ENCODE measurements at regions not wholly inside any gene's neighbourhood (a gene's known extent, or its start where the extent isn't known, plus 50 kb on each side); places are given as distances from the start of the nearest gene placed in this dataset.
"Not testable (repeated sequence)": the region's sequence is repeated elsewhere in the genome, so short reads cannot be mapped to it uniquely, and the experiment has no call there.

GRCh38 chr6:94721459-94721858, 855.9 kb upstream of the MANEA start:
- DNase-seq (ENCODE audit: low read depth in 4 of 4, low spot score in 3 of 4): no peak

- DNase-seq (ENCODE audit: low read depth in 4 of 4, low spot score in 3 of 4): no peak
Measured at GRCh38 chr6:94713446-94713845, 863.9 kb upstream of the MANEA start.

GRCh38 chr6:94698773-94699172, 878.6 kb upstream of the MANEA start:
- DNase-seq (ENCODE audit: low read depth in 4 of 4, low spot score in 3 of 4): no peak

- not testable (repeated sequence) for DNase-seq (ENCODE audit: low read depth in 4 of 4, low spot score in 3 of 4)
Measured at GRCh38 chr6:94687255-94687654, 890.1 kb upstream of the MANEA start.

GRCh38 chr6:94683409-94683808, 893.9 kb upstream of the MANEA start:
- DNase-seq (ENCODE audit: low read depth in 4 of 4, low spot score in 3 of 4): no peak

- no peak for DNase-seq (ENCODE audit: low read depth in 4 of 4, low spot score in 3 of 4)
Measured at GRCh38 chr6:94680669-94681212, 896.6 kb upstream of the MANEA start.

- DNase-seq (ENCODE audit: low read depth in 4 of 4, low spot score in 3 of 4): no peak
Measured at GRCh38 chr6:94673251-94673650, 904.1 kb upstream of the MANEA start.

- no peak for DNase-seq (ENCODE audit: low read depth in 4 of 4, low spot score in 3 of 4)
Measured at GRCh38 chr6:94670017-94670416, 907.3 kb upstream of the MANEA start.

- DNase-seq (ENCODE audit: low read depth in 4 of 4, low spot score in 3 of 4): no peak
Measured at GRCh38 chr6:94668876-94669275, 908.5 kb upstream of the MANEA start.

- DNase-seq (ENCODE audit: low read depth in 4 of 4, low spot score in 3 of 4): no peak
Measured at GRCh38 chr6:94658929-94659328, 918.4 kb upstream of the MANEA start.

- no peak for DNase-seq (ENCODE audit: low read depth in 4 of 4, low spot score in 3 of 4)
Measured at GRCh38 chr6:94651239-94651638, 926.1 kb upstream of the MANEA start.

- DNase-seq (ENCODE audit: low read depth in 4 of 4, low spot score in 3 of 4): no peak
Measured at GRCh38 chr6:94645191-94645590, 932.1 kb upstream of the MANEA start.

GRCh38 chr6:94639564-94639963, 937.8 kb upstream of the MANEA start:
- DNase-seq (ENCODE audit: low read depth in 4 of 4, low spot score in 3 of 4): no peak

- no peak for DNase-seq (ENCODE audit: low read depth in 4 of 4, low spot score in 3 of 4)
Measured at GRCh38 chr6:94636780-94637385, 940.5 kb upstream of the MANEA start.

- no peak for DNase-seq (ENCODE audit: low read depth in 4 of 4, low spot score in 3 of 4)
Measured at GRCh38 chr6:94623586-94623985, 953.7 kb upstream of the MANEA start.

GRCh38 chr6:94622783-94623182, 954.6 kb upstream of the MANEA start:
- DNase-seq (ENCODE audit: low read depth in 4 of 4, low spot score in 3 of 4): no peak

- no peak for DNase-seq (ENCODE audit: low read depth in 4 of 4, low spot score in 3 of 4)
Measured at GRCh38 chr6:94600636-94601035, 976.7 kb upstream of the MANEA start.

GRCh38 chr6:94597487-94597886, 979.8 kb upstream of the MANEA start:
- DNase-seq (ENCODE audit: low read depth in 4 of 4, low spot score in 3 of 4): no peak

- DNase-seq (ENCODE audit: low read depth in 4 of 4, low spot score in 3 of 4): peak in 2 of 4 donors; percentile 6 to 15
Measured at GRCh38 chr6:94590416-94590815, 986.9 kb upstream of the MANEA start.

- DNase-seq (ENCODE audit: low read depth in 4 of 4, low spot score in 3 of 4): no peak
Measured at GRCh38 chr6:94588301-94588700, 989.0 kb upstream of the MANEA start.

- DNase-seq (ENCODE audit: low read depth in 4 of 4, low spot score in 3 of 4): no peak
Measured at GRCh38 chr6:94584211-94584610, 993.1 kb upstream of the MANEA start.

GRCh38 chr6:94570581-94570980, 1006.8 kb upstream of the MANEA start:
- no peak for DNase-seq (ENCODE audit: low read depth in 4 of 4, low spot score in 3 of 4)

GRCh38 chr6:94562846-94563245, 1014.5 kb upstream of the MANEA start:
- DNase-seq (ENCODE audit: low read depth in 4 of 4, low spot score in 3 of 4): no peak
